H1 (cell line): ENCODE measurements at regions not wholly inside any gene's neighbourhood (a gene's known extent, or its start where the extent isn't known, plus 50 kb on each side); places are given as distances from the start of the nearest gene placed in this dataset.

Source experiments
- CTCF ChIA-PET: fragments of 300-600 bp; sonication (Branson Sonifier 250); formaldehyde crosslinking; loops from one replicate; lab custom pipeline; 2021; ENCODE audit not compliant: partially characterized antibody; lab: Charles Lee
- POLR2A ChIA-PET: fragments of 300-600 bp; sonication (Branson Sonifier 250); formaldehyde crosslinking; loops from one replicate; lab custom pipeline; 2021; ENCODE audit warnings: inconsistent platforms; ENCODE audit not compliant: partially characterized antibody; lab: Charles Lee
- DNase-seq, 2 experiments: peaks; one replicate each; pipeline versions ENCODE4 v3.0.0 to v3.0.0-alpha.2; 2010 to 2022; ENCODE audit warnings: low spot score in 2 of 2, low read depth in 1 of 2, mixed read lengths in 1 of 2
- FAIRE-seq: peaks from 2 replicates; lab custom pipeline; 2011; peaks lifted over from hg19 to GRCh38; lab: Jason Lieb, UNC
- H2AFZ ChIP-seq: 2 replicates; pipeline ENCODE4 v1.8.1; 2012; ENCODE audit warnings: low read length, inconsistent platforms
- H2AK5ac ChIP-seq: 2 replicates; pipeline ENCODE4 v1.6.1; 2013; ENCODE audit warnings: low read depth, low read length
- H2BK120ac ChIP-seq: replicated peaks from 2 replicates; pipeline ENCODE3; 2013; ENCODE audit warnings: low read depth, low read length, inconsistent platforms
- H2BK12ac ChIP-seq: 2 replicates; pipeline ENCODE4 v1.6.1; 2013; ENCODE audit warnings: low read depth, low read length
- H2BK15ac ChIP-seq: 2 replicates; pipeline ENCODE4 v1.6.1; 2013; ENCODE audit warnings: low read length
- H2BK20ac ChIP-seq: 2 replicates; pipeline ENCODE4 v1.6.1; 2013; ENCODE audit warnings: low read length
- H2BK5ac ChIP-seq: 2 replicates; pipeline ENCODE4 v1.6.1; 2013; ENCODE audit warnings: low read depth, low read length
- H3K14ac ChIP-seq: 2 replicates; pipeline ENCODE4 v1.6.1; 2013; ENCODE audit warnings: inconsistent platforms; ENCODE audit not compliant: insufficient read length
- H3K18ac ChIP-seq: 2 replicates; pipeline ENCODE4 v1.6.1; 2013; ENCODE audit warnings: low read length; ENCODE audit errors: extremely low read depth
- H3K23ac ChIP-seq: 2 replicates; pipeline ENCODE4 v1.6.1; 2013; ENCODE audit warnings: inconsistent platforms; ENCODE audit not compliant: insufficient read length
- H3K23me2 ChIP-seq: 2 replicates; pipeline ENCODE4 v1.6.1; 2013; ENCODE audit warnings: low read depth, low read length
- H3K27ac ChIP-seq: 2 replicates; pipeline ENCODE4 v1.6.1; 2011; ENCODE audit warnings: low read depth, low read length, inconsistent platforms
- H3K27me3 ChIP-seq, 4 experiments: replicated peaks in 1 of 4; 1 replicate in 1 of 4; 2 replicates in 3 of 4; pipeline versions ENCODE4 v1.6.1 to v1.8.1; 2011 to 2013; ENCODE audit warnings: low read length in 3 of 4, mild to moderate bottlenecking in 3 of 4, inconsistent platforms in 2 of 4, mixed read lengths in 2 of 4, moderate library complexity in 1 of 4; ENCODE audit not compliant: control insufficient read depth in 3 of 4, insufficient read depth in 3 of 4; ENCODE audit errors: extremely low read depth in 1 of 4
- H3K36me3 ChIP-seq, 4 experiments: 2 replicates each; pipeline versions ENCODE4 v1.6.1 to v1.8.1; 2011 to 2013; ENCODE audit warnings: mild to moderate bottlenecking in 4 of 4, low read length in 3 of 4, moderate library complexity in 2 of 4, control low read depth in 1 of 4, inconsistent platforms in 1 of 4; ENCODE audit not compliant: insufficient read depth in 4 of 4, control insufficient read depth in 2 of 4
- H3K4ac ChIP-seq: replicated peaks from 2 replicates; pipeline ENCODE3; 2013; ENCODE audit warnings: low read length, low read depth, mixed read lengths, inconsistent platforms; ENCODE audit not compliant: insufficient read length
- H3K4me1 ChIP-seq, 4 experiments: replicated peaks in 1 of 4; 1 replicate in 1 of 4; 2 replicates in 3 of 4; pipeline versions ENCODE4 v1.6.1 to v1.8.1; 2011 to 2013; ENCODE audit warnings: low read length in 3 of 4, inconsistent platforms in 2 of 4, mixed read lengths in 1 of 4; ENCODE audit not compliant: insufficient read depth in 4 of 4, control insufficient read depth in 3 of 4
- H3K4me2 ChIP-seq, 2 experiments: 2 replicates each; pipeline versions ENCODE4 v1.6.1 to v1.8.1; 2011 to 2013; ENCODE audit warnings: low read depth in 2 of 2, low read length in 2 of 2, control low read depth in 1 of 2, inconsistent platforms in 1 of 2, mild to moderate bottlenecking in 1 of 2; ENCODE audit not compliant: insufficient read depth in 1 of 2
- H3K4me3 ChIP-seq, 4 experiments: fragments of 200-600, 300-600 bp in 1 of 4; sonication (generic), shearing (Covaris generic), sonication (Bioruptor Twin) in 1 of 4; 2 replicates each; pipeline versions ENCODE4 v1.5.1 to v1.8.1; 2011 to 2016; ENCODE audit warnings: low read length in 4 of 4, low read depth in 3 of 4, control low read depth in 2 of 4, inconsistent platforms in 2 of 4, mild to moderate bottlenecking in 2 of 4, mixed read lengths in 1 of 4, moderate library complexity in 1 of 4; ENCODE audit not compliant: insufficient read depth in 2 of 4; ENCODE audit errors: extremely low read depth in 1 of 4
- H3K56ac ChIP-seq: replicated peaks from 2 replicates; pipeline ENCODE3; 2013; ENCODE audit warnings: low read depth, mild to moderate bottlenecking, mixed read lengths, low read length, inconsistent platforms; ENCODE audit not compliant: insufficient read length
- H3K79me1 ChIP-seq: 2 replicates; pipeline ENCODE4 v1.6.1; 2013; ENCODE audit warnings: low read depth, low read length, control low read depth
- H3K79me2 ChIP-seq, 2 experiments: 2 replicates each; pipeline versions ENCODE4 v1.6.1 to v1.8.1; 2012 to 2013; ENCODE audit warnings: low read length in 2 of 2, mild to moderate bottlenecking in 2 of 2, inconsistent platforms in 1 of 2; ENCODE audit not compliant: insufficient read depth in 2 of 2, control insufficient read depth in 1 of 2
- H3K9ac ChIP-seq, 4 experiments: replicated peaks in 1 of 4; 1 replicate in 1 of 4; 2 replicates in 3 of 4; pipeline versions ENCODE4 v1.6.1 to v1.8.1; 2011 to 2013; ENCODE audit warnings: low read depth in 3 of 4, low read length in 3 of 4, control low read depth in 2 of 4, mild to moderate bottlenecking in 2 of 4, moderate library complexity in 2 of 4, inconsistent platforms in 1 of 4; ENCODE audit errors: extremely low read depth in 1 of 4
- H3K9me3 ChIP-seq, 2 experiments: 2 replicates each; pipeline versions ENCODE4 v1.6.1 to v1.8.1; 2012 to 2013; ENCODE audit warnings: mild to moderate bottlenecking in 2 of 2, moderate library complexity in 2 of 2, control low read depth in 1 of 2, inconsistent platforms in 1 of 2, low read depth in 1 of 2, low read length in 1 of 2, mixed read lengths in 1 of 2; ENCODE audit not compliant: insufficient read depth in 2 of 2
- H4K20me1 ChIP-seq, 2 experiments: replicated peaks in 1 of 2; 2 replicates each; pipeline versions ENCODE3 to v1.8.1; 2011 to 2013; ENCODE audit warnings: inconsistent platforms in 2 of 2, low read length in 2 of 2, mild to moderate bottlenecking in 1 of 2; ENCODE audit not compliant: insufficient read depth in 2 of 2, control insufficient read depth in 1 of 2
- H4K5ac ChIP-seq: 2 replicates; pipeline ENCODE4 v1.6.1; 2013; ENCODE audit warnings: low read length, low read depth, mixed read lengths, inconsistent platforms; ENCODE audit not compliant: insufficient read length
- H4K8ac ChIP-seq: 2 replicates; pipeline ENCODE4 v1.8.0; 2013; ENCODE audit warnings: mild to moderate bottlenecking, moderate library complexity, low read length, inconsistent platforms; ENCODE audit not compliant: insufficient read depth; ENCODE audit errors: extremely low read depth
- H4K91ac ChIP-seq: replicated peaks from 2 replicates; pipeline ENCODE3; 2013; ENCODE audit warnings: low read length, mixed read lengths, inconsistent platforms; ENCODE audit not compliant: insufficient read length
- CEBPB ChIP-seq: IDR thresholded peaks from 2 replicates; pipeline ENCODE4 v1.6.1; 2012; ENCODE audit warnings: low read depth, low read length
- EP300 ChIP-seq, 2 experiments: IDR thresholded peaks; 1 replicate in 1 of 2; 2 replicates in 1 of 2; pipeline ENCODE4 v1.6.1; 2011 to 2012; ENCODE audit warnings: low read depth in 2 of 2, low read length in 2 of 2, mild to moderate bottlenecking in 2 of 2, borderline replicate concordance in 1 of 2, inconsistent platforms in 1 of 2, moderate library complexity in 1 of 2
- GTF2F1 ChIP-seq: IDR thresholded peaks from 2 replicates; pipeline ENCODE4 v1.6.1; 2012; ENCODE audit warnings: low read depth, low read length, improper control_type of control experiment, borderline replicate concordance
- POLR2A ChIP-seq, 2 experiments: IDR thresholded peaks; 1 replicate in 1 of 2; 2 replicates in 1 of 2; pipeline ENCODE4 v1.6.1; 2011; ENCODE audit warnings: low read depth in 2 of 2, low read length in 2 of 2, mild to moderate bottlenecking in 2 of 2; ENCODE audit errors: control extremely low read depth in 1 of 2
- SIN3A ChIP-seq, 2 experiments: IDR thresholded peaks in 1 of 2; conservative IDR thresholded peaks in 1 of 2; 2 replicates each; pipeline ENCODE4 v1.6.1; 2011 to 2012; ENCODE audit warnings: low read length in 2 of 2, improper control_type of control experiment in 1 of 2, low read depth in 1 of 2, mild to moderate bottlenecking in 1 of 2
- TAF7 ChIP-seq: optimal IDR thresholded peaks from 2 replicates; pipeline ENCODE3; 2011; ENCODE audit warnings: low read depth, mild to moderate bottlenecking, inconsistent platforms, low read length, moderate library complexity, borderline replicate concordance
- USF2 ChIP-seq: IDR thresholded peaks from 2 replicates; pipeline ENCODE4 v1.6.1; 2011; ENCODE audit warnings: low read length, improper control_type of control experiment
- WGBS, 2 experiments: shearing (Covaris generic) in 1 of 2; methylation state at CpG; one replicate each; pipeline versions ENCODE4 v1.1.6 to v1.1.7; 2013 to 2015; ENCODE audit warnings: low lambda C conversion rate in 2 of 2, mixed read lengths in 2 of 2, inconsistent platforms in 1 of 2, low coverage in 1 of 2, missing lambda C conversion rate in 1 of 2; ENCODE audit not compliant: insufficient replicate concordance in 2 of 2, insufficient coverage in 1 of 2, insufficient read length in 1 of 2; ENCODE audit errors: extremely low coverage in 1 of 2, missing lambda C conversion rate in 1 of 2; 5-methylcytosine and 5-hydroxymethylcytosine counted together

DNA sequence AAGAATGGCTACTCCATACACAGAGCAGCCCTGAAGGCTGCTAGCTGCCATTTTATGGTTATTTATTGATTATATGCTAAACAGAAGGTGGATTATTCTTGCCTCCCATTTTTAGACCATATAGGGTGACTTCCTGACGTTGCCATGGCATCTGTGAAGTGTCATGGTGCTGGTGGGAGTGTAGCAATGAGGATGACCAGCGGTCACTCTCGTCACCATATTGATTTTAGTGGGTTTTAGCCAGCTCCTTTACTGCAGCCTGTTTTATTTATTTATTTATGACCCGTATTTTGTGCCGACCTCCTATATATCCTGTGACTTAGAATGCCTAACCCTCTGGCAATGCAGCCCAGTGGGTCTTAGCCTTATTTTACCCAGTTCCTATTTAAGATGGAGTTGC is 553.9 kb downstream of the TNS1 start:
- no peak overlapping the region for H2BK120ac ChIP-seq
- ChIA-PET CTCF (interaction anchor here (1.0 kb wide), 1 partner anchor 405 kb away, joined by 3 read pairs; no protein-coding TSS in a partner anchor), POLR2A (no interaction called here)

More for the DNA sequence above, 553.9 kb downstream of the TNS1 start:
- TF ChIP-seq USF2 = no peak
- TF ChIP-seq POLR2A (IDR thresholded peaks at IDR 0.05; ENCODE audit: control extremely low read depth in 1 of 2, low read depth in 2 of 2, low read length in 2 of 2) = no peak
- no peak for TF ChIP-seq GTF2F1
- TF ChIP-seq CEBPB = no peak
- TF ChIP-seq EP300 (IDR thresholded peaks at IDR 0.05; ENCODE audit: borderline replicate concordance in 1 of 2, low read depth in 2 of 2, low read length in 2 of 2) = no peak
- TF ChIP-seq TAF7 = no peak
- TF ChIP-seq SIN3A (conservative IDR thresholded peaks at IDR 0.05 in 1 of 2, IDR thresholded peaks at IDR 0.05 in 1 of 2; ENCODE audit: low read depth in 1 of 2, low read length in 2 of 2) = no peak
- Histone ChIP-seq H2BK15ac (no peak overlapping the region), H3K4ac (no peak overlapping the region), H4K20me1 (peaks cover 1 to 2% of the 10 kb centered on the region in 2 experiments), H4K91ac (no peak overlapping the region), H3K79me1 (no peaks in the 10 kb centered on the region), H2AFZ (no peak overlapping the region), H3K4me3 (no peak overlapping the region), H3K23ac (no peak overlapping the region), H2BK20ac (no peak overlapping the region), H3K23me2 (no peaks in the 10 kb centered on the region; the same call in 1 of the 2 replicates), H3K9me3 (no peaks in the 10 kb centered on the region), H2BK5ac (no peak overlapping the region), H3K14ac (no peak overlapping the region), H2BK12ac (no peak overlapping the region), H3K18ac (no peak overlapping the region), H3K4me1 (no peaks in the 10 kb centered on the region), H3K4me2 (no peak overlapping the region), H3K36me3 (no peaks in the 10 kb centered on the region), H4K8ac (no peak overlapping the region), H3K56ac (no peak overlapping the region), H2AK5ac (no peak overlapping the region), H3K9ac (no peak overlapping the region), H4K5ac (no peak overlapping the region), H3K27me3 (no peaks in the 10 kb centered on the region), H3K27ac (no peak overlapping the region), H3K79me2 (no peaks in the 10 kb centered on the region)
- DNase-seq = no peak
- FAIRE-seq = no peak
- WGBS, 2 experiments = 95% methylated on average over 5 of the region's 5 CpGs; no CpG with 5 or more reads in 1 of the 2 experiments
